GM21526 (cell line): ENCODE measurements at regions not wholly inside any gene's neighbourhood (a gene's known extent, or its start where the extent isn't known, plus 50 kb on each side); places are given as distances from the start of the nearest gene placed in this dataset.
"Not testable (repeated sequence)": the region's sequence is repeated elsewhere in the genome, so short reads cannot be mapped to it uniquely, and the experiment has no call there.

Experiments used
- ATAC-seq: cut with Tn5 transposase; IDR thresholded peaks from one replicate; pipeline ENCODE4 v1.9.1; 2021; ENCODE audit warnings: moderate library complexity; ENCODE audit not compliant: unreplicated experiment, low FRiP score

GRCh38 chr15:35211240-35211902 lies 126.3 kb upstream of the NANOGP8 start:
- ATAC-seq, result no peak

- no peak for ATAC-seq
Observed at GRCh38 chr15:35210370-35210769, 125.3 kb upstream of the NANOGP8 start.

GRCh38 chr15:35209838-35210237 lies 124.7 kb upstream of the NANOGP8 start:
- no peak for ATAC-seq

GRCh38 chr15:35208353-35208752 lies 123.3 kb upstream of the NANOGP8 start:
- ATAC-seq, result no peak

- no peak for ATAC-seq
Observed at GRCh38 chr15:35206060-35206675, 121.1 kb upstream of the NANOGP8 start.

- no peak for ATAC-seq
Observed at GRCh38 chr15:35198197-35198596, 113.1 kb upstream of the NANOGP8 start.

- ATAC-seq, result no peak
Observed at GRCh38 chr15:35197754-35198153, 112.7 kb upstream of the NANOGP8 start.

GRCh38 chr15:35197306-35197705 lies 112.2 kb upstream of the NANOGP8 start:
- ATAC-seq, result no peak

- ATAC-seq, result no peak
Observed at GRCh38 chr15:35196273-35196672, 111.2 kb upstream of the NANOGP8 start.

- ATAC-seq, result no peak
Observed at GRCh38 chr15:35195649-35196048, 110.6 kb upstream of the NANOGP8 start.

GRCh38 chr15:35195031-35195430 lies 109.9 kb upstream of the NANOGP8 start:
- no peak for ATAC-seq

GRCh38 chr15:35194296-35194695 lies 109.2 kb upstream of the NANOGP8 start:
- no peak for ATAC-seq

GRCh38 chr15:35191783-35192182 lies 106.7 kb upstream of the NANOGP8 start:
- ATAC-seq, result no peak

GRCh38 chr15:35186346-35186745 lies 101.3 kb upstream of the NANOGP8 start:
- no peak for ATAC-seq

- ATAC-seq, result no peak
Observed at GRCh38 chr15:35184646-35185045, 99.6 kb upstream of the NANOGP8 start.

GRCh38 chr15:35182841-35183479 lies 97.9 kb upstream of the NANOGP8 start:
- ATAC-seq, result peak; percentile 57

- peak; percentile 81 for ATAC-seq
Observed at GRCh38 chr15:35181538-35181937, 96.4 kb upstream of the NANOGP8 start.

GRCh38 chr15:35179739-35180138 lies 94.6 kb upstream of the NANOGP8 start:
- no peak for ATAC-seq

GRCh38 chr15:35178186-35178585 lies 93.1 kb upstream of the NANOGP8 start:
- ATAC-seq, result not testable (repeated sequence)

GRCh38 chr15:35174948-35175347 lies 89.9 kb upstream of the NANOGP8 start:
- no peak for ATAC-seq

GRCh38 chr15:35173444-35174118 lies 88.5 kb upstream of the NANOGP8 start:
- ATAC-seq, result no peak
